Esophagus (tissue), 2 donors: ENCODE measurements at regions not wholly inside any gene's neighbourhood (a gene's known extent, or its start where the extent isn't known, plus 50 kb on each side); places are given as distances from the start of the nearest gene placed in this dataset.

Experiments used
- H3K27ac ChIP-seq, 2 donors: one replicate each; pipeline ENCODE4 v1.5.1; 2013; ENCODE audit warnings: low read depth in 2 of 2, mild to moderate bottlenecking in 2 of 2, inconsistent platforms in 1 of 2, low read length in 1 of 2, moderate library complexity in 1 of 2
- H3K27me3 ChIP-seq, 2 donors: one replicate each; pipeline ENCODE4 v1.6.1; 2013; ENCODE audit warnings: low read length in 2 of 2, control low read depth in 1 of 2, mild to moderate bottlenecking in 1 of 2; ENCODE audit not compliant: insufficient read depth in 2 of 2, control insufficient read depth in 1 of 2
- H3K36me3 ChIP-seq, 2 donors: one replicate each; pipeline ENCODE4 v1.6.1; 2013; ENCODE audit warnings: low read length in 1 of 2; ENCODE audit not compliant: control insufficient read depth in 2 of 2, insufficient read depth in 2 of 2
- H3K4me1 ChIP-seq, 2 donors: one replicate each; pipeline ENCODE4 v1.6.1; 2013; ENCODE audit warnings: low read length in 1 of 2; ENCODE audit not compliant: control insufficient read depth in 2 of 2, insufficient read depth in 2 of 2
- H3K4me3 ChIP-seq, 2 donors: one replicate each; pipeline ENCODE4 v1.5.1; 2013; ENCODE audit warnings: low read length in 2 of 2, mild to moderate bottlenecking in 2 of 2, low read depth in 1 of 2, moderate library complexity in 1 of 2
- H3K9me3 ChIP-seq, 2 donors: one replicate each; pipeline ENCODE4 v1.6.1; 2013; ENCODE audit warnings: mild to moderate bottlenecking in 2 of 2, low read depth in 1 of 2, low read length in 1 of 2, moderate library complexity in 1 of 2; ENCODE audit not compliant: control insufficient read depth in 2 of 2, insufficient read depth in 1 of 2
- WGBS, 2 donors: extraction: QIAGEN DNeasy Blood & Tissue Kit; methylation state at CpG; one replicate each; pipeline ENCODE4 v1.1.7; 2013; 5-methylcytosine and 5-hydroxymethylcytosine counted together
- donor health status: healthy with polysubstance abuse.
- donor health status: Bipolar disorder and iron deficiency.

DNA sequence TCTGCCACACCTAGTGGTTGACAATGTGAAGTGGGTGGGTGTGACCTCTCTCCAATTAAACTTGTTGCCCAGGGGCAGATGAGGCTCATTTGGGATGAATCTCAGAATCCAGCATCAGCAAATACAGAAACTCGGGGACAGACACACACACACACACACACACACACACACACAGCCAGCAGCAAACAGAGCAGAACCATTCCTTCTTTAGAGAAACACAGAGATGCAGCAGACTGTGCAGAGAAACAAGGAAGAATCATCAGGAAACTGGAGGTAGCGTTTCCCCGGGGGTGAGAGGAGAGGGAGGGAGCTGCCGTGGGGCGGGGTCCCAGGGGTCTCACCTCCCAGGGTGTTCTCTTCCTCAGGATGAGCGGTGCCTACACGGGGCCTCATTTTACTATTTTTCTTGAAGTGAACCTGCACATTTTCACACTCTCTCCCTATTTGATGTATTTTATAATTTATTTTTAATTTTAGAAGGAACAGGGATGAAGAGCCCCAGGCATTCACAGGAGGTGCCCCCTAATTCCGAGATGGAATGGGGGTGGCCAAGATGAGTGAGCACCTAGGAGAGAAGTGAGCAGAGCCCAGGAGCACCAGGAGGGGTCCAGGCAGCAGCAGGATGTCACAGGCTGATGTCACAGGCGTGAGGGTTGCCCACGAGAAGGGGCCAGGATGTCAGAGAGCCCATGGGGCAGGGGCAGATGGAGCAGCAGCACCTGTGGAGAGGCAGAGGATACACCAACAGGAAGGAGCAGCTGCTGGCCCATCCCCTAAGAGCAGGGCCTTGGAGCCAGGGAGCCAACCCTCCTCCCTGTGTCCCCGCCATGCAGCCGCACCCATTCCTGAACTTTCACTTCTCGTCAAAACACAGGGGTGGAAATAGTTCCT is 85.3 kb upstream of the PPP2R2D start:
- no peaks in the 10 kb centered on the region for H3K36me3 ChIP-seq
- WGBS, 2 donors = 38 to 54% methylated on average over 13 of the region's 13 CpGs
- H3K4me1 ChIP-seq = no peaks in the 10 kb centered on the region
- no peaks in the 10 kb centered on the region for H3K27me3 ChIP-seq
- H3K9me3 ChIP-seq = no peaks in the 10 kb centered on the region
- H3K4me3 ChIP-seq = no peak overlapping the region
- no peak overlapping the region for H3K27ac ChIP-seq

DNA sequence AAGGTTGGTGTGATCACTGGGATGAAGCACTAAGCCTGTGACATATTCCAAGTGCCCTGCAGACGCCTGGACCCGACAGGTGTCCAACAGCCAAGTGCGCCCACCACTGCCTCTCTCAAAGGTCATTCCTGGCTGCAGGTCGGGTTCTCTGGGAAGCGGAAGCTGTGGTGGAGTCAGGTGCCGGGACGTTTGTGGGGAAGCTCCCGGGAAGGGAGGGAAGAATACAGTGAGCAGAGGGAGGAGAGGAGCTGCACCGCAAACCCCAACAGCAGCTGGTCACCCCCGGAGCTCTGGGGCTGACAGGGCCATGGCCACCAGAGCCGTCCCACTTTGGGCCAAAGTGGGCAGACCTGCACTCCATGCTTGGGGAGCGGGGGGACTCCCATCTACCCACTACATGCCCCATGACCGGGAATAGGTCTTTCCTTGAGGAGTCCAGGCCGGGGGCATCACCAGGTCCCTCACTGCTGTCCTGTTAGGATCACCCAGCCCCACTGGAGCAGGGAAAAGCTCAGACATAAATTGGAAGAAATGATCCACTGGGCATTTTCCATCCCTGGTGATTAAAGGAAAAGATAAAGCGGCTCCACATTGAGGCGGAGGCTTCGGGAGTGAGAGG is 84.5 kb upstream of the PPP2R2D start:
- no peaks in the 10 kb centered on the region for H3K27me3 ChIP-seq
- H3K9me3 ChIP-seq = no peaks in the 10 kb centered on the region
- no peak overlapping the region for H3K27ac ChIP-seq
- no peaks in the 10 kb centered on the region for H3K36me3 ChIP-seq
- 67 to 69% methylated on average over 17 of the region's 17 CpGs for WGBS, 2 donors
- no peak overlapping the region for H3K4me3 ChIP-seq
- H3K4me1 ChIP-seq = no peaks in the 10 kb centered on the region

DNA sequence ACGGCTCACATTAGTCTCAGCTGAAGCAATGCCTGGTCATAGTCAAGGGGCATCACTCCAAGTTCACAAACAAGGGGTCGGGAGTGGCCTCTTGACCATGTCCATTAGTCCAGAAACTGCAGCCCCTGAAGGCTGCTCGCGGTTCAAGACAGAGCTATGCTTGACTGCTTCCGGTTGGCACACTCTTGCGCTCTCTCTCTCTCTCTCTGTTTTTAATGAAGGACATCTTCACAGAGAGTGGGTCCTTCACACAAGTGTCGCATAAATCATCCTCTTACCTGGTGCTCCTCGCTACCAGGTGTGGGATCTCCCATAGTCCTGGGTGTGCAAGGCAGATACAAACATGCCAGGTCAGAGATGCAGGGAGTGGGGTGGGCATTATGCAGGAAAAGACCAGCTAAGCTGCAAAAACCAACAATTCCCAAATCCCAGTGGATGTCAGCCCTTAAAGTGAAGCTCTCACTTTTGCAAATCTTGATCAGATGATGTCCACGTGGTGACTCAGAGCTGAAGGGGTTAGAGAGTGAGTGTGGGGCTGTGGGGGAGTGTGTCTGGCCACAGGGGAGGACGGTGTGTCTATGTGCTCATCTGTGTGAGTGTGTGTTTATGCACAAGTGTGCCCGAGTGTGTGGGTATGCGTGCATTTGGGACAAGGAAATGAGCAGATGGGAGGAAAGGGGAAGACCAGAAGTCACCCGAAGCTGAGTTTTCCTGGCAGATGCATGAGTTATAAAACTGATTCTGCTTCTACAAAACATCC is 83.7 kb upstream of the PPP2R2D start:
- 64 to 67% methylated on average over 13 of the region's 13 CpGs for WGBS, 2 donors

DNA sequence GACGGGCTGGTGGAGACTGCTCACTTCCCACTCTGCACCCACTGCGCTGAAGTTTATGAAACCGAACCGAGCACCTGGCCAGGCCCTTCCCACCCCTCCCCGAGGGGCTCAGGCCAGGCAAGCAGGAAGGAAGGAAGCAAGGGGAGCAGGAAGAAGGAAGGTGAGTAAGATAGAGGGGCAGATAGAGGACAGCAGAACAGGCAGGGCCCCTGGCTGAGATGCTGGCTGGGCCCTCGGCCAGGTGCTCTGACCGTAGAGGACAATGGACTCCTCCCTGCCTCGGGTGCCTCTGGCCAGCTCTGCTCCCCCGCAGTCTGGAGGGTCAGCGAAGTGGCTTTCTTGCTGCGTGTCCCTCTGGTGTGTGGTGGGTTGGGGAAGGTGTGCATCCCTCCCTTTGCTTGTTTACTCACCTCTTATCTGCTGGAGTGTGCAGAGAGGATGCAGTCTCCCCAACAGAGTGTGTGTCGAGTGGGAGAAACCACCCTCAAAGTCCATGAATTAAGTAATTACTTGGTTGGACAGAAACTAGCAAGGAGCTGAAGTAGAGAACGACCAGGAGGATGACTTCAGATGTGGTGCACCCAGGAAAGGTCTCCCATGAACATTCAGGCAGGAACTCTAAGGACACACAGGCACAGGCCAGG is 82.8 kb upstream of the PPP2R2D start:
- no peaks in the 10 kb centered on the region for H3K36me3 ChIP-seq
- WGBS, 2 donors = 54 to 55% methylated on average over 13 of the region's 13 CpGs
- no peak overlapping the region for H3K4me3 ChIP-seq
- no peaks in the 10 kb centered on the region for H3K27me3 ChIP-seq
- no peaks in the 10 kb centered on the region for H3K9me3 ChIP-seq
- no peaks in the 10 kb centered on the region for H3K4me1 ChIP-seq
- H3K27ac ChIP-seq = no peak overlapping the region

More for the DNA sequence above, 83.7 kb upstream of the PPP2R2D start:
- Histone ChIP-seq H3K9me3 (no peaks in the 10 kb centered on the region), H3K27me3 (no peaks in the 10 kb centered on the region), H3K36me3 (no peaks in the 10 kb centered on the region), H3K4me1 (no peaks in the 10 kb centered on the region), H3K4me3 (no peak overlapping the region), H3K27ac (no peak overlapping the region)

DNA sequence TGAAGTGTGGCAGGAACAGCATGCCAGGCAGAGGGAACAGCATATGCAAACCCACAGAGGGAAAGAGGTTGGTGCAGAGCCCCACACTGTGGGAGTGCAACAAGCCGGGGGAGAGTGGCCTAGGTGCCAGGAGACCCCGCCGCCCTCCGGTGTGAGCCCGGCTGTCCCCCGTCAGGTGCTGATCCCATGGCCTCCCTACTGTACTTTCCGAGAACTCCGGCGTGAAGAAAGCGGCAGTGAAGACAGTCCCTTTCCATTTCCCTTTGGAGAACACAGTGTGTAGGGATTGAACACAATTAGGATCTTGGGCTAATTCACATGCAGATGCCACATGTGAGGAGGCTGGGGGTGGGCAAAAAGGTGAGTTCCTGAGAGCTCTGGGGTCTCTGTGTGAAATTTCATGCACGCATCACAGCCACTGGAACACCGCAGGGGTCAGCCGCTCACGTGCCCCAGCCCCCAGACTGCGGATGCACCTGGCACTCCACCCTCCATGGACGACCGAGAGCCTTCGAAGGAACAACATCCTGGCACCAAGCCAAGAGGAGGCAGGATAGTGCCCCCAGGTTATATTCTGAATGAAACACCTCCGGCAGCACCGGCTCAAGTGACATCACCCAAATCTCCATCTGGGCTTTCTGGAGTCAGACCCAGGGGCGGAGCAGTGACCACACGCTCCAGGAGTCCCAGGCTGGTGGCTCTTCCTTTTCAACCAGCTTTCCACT is 82.1 kb upstream of the PPP2R2D start:
- WGBS, 2 donors = 80 to 87% methylated on average over 22 of the region's 22 CpGs
- Histone ChIP-seq H3K36me3 (no peaks in the 10 kb centered on the region), H3K4me1 (no peaks in the 10 kb centered on the region), H3K9me3 (no peaks in the 10 kb centered on the region), H3K27me3 (no peaks in the 10 kb centered on the region), H3K4me3 (no peak overlapping the region), H3K27ac (no peak overlapping the region)

DNA sequence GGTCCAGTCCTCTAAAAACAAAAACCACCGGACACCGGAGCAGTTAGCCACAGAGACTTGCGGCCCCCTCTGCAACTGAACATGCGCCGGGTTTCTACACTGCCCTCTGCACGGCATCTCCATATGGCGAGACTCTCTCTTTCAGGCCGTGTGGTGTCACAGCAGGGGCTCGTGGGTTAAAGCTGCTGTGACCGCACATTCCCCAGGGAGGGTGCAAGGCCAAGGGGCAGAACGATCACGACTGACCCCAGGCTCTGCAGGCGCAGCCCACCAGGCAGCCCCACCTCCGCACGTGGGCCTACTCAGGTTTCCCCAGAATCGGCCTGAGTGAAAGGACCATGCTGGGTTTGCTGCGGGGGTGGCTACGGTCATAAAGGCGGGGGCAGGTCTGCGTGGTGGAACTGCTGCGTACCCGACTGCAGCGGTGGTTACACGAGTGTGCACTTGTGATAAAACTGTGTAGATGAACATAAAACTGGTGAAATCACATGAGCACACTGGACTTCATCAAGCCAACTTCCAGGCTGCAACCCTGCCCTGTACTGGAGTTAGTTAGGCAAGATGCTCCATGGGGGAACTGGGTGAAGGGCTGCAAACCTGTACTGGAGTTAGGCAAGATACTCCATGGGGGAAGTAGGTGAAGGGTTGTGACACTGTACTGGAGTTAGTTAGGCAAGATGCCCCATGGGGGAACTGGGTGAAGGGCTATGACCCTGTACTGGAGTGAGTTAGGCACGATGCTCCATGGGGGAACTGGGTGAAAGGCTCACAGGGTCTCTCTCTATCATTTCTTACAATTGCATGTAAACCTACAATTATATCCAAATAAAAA is 81.4 kb upstream of the PPP2R2D start:
- WGBS, 2 donors = 60% methylated on average over 25 of the region's 25 CpGs

DNA sequence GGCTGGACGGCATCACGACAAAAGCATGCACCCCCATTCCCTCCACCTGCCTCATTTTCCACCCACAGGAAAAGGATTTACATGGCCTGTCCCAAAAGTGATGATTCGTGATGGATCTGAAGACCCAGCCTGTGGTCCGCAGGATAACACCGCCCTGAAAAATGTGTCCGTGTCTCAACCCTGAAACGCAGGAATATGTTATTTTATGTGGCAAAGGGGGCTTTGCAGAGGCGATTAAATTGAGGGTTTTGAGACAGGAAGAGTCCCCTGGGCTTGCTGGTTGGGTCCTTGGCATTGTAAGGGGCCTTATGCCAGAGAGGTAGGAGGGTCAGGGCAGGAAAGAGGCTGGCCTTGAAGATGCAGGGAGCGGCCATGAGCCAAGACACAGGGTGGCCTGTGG is 80.2 kb upstream of the PPP2R2D start:
- no peaks in the 10 kb centered on the region for H3K27me3 ChIP-seq
- 82 to 85% methylated on average over 9 of the region's 9 CpGs for WGBS, 2 donors
- no peak overlapping the region for H3K4me3 ChIP-seq
- no peaks in the 10 kb centered on the region for H3K4me1 ChIP-seq
- no peaks in the 10 kb centered on the region for H3K36me3 ChIP-seq
- no peak overlapping the region for H3K27ac ChIP-seq
- peaks cover 0 to 2% of the 10 kb centered on the region in 2 donors for H3K9me3 ChIP-seq

More for the DNA sequence above, 81.4 kb upstream of the PPP2R2D start:
- no peak overlapping the region for H3K4me3 ChIP-seq
- H3K4me1 ChIP-seq = no peaks in the 10 kb centered on the region
- no peak overlapping the region for H3K27ac ChIP-seq
- no peaks in the 10 kb centered on the region for H3K27me3 ChIP-seq
- H3K36me3 ChIP-seq = no peaks in the 10 kb centered on the region
- no peaks in the 10 kb centered on the region for H3K9me3 ChIP-seq

DNA sequence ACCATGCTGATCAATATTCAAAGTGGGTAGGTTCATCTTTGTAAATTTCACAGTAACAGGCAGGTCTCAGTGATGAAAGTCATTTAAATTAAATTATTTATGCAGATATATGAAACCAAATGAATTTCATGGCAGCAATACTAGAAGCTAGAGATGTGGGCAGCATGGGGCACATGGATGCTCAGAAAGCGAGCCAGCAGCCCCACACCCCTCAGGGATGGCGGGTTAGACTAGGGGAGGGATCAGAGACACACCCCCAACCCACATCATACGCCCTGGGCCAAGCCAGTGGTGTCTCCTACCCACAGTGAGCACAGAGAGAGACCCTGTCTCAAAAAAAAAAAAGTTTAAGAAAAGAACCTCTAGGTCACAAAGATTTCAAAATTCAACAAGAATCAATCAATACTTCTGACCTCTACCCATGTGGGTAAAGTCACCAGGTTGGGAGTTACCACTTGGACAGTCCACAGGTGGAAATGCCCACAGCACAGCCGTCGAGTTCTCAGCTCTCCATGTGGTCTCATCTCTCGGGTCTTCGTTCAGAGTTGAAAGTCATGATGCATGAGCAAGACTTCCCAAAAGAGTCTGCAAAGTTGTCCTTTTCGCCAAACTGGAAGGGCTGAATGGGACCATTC is 79.3 kb upstream of the PPP2R2D start:
- Histone ChIP-seq H3K27ac (no peak overlapping the region), H3K27me3 (no peaks in the 10 kb centered on the region), H3K4me1 (no peaks in the 10 kb centered on the region), H3K9me3 (peaks cover 0 to 2% of the 10 kb centered on the region in 2 donors), H3K4me3 (no peak overlapping the region), H3K36me3 (no peaks in the 10 kb centered on the region)
- WGBS, 2 donors = 85% methylated on average over 8 of the region's 8 CpGs
